GM18499 (cell line): ENCODE measurements at regions not wholly inside any gene's neighbourhood (a gene's known extent, or its start where the extent isn't known, plus 50 kb on each side); places are given as distances from the start of the nearest gene placed in this dataset.
"Not testable (repeated sequence)": the region's sequence is repeated elsewhere in the genome, so short reads cannot be mapped to it uniquely, and the experiment has no call there.

ENCODE experiments used
- ATAC-seq: cut with Tn5 transposase; IDR thresholded peaks from one replicate; pipeline ENCODE4 v1.9.1; 2021; ENCODE audit warnings: moderate number of reproducible peaks; ENCODE audit not compliant: insufficient read depth, unreplicated experiment

- no peak for ATAC-seq
These were observed 86.7 kb upstream of the PTHLH start for GRCh38 chr12:28059220-28059619.

DNA sequence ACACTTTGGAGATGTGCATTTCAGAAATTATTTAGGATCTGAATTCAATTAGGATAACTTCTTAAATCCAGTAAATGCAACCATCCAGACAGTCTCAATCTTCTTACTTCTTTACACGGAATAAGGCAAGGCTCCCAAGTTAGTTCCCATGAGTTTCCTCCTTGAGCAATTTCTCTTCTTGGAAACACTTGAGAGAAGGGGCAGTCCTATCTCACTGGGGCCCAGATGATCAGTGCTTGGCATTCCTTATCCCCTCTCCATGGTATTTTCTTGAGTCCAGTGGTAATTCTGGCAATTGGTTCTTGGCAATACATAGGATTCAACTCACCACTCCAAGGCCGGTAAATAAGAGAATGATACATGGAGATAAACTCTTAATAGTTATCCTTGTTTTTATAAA is 87.1 kb upstream of the PTHLH start:
- ATAC-seq: no peak

GRCh38 chr12:28060871-28061270 is 88.3 kb upstream of the PTHLH start:
- no peak for ATAC-seq

- no peak for ATAC-seq
These were observed 90.9 kb upstream of the PTHLH start for GRCh38 chr12:28063355-28063880.

- no peak for ATAC-seq
These were observed 92.8 kb upstream of the PTHLH start for GRCh38 chr12:28065374-28065773.

DNA sequence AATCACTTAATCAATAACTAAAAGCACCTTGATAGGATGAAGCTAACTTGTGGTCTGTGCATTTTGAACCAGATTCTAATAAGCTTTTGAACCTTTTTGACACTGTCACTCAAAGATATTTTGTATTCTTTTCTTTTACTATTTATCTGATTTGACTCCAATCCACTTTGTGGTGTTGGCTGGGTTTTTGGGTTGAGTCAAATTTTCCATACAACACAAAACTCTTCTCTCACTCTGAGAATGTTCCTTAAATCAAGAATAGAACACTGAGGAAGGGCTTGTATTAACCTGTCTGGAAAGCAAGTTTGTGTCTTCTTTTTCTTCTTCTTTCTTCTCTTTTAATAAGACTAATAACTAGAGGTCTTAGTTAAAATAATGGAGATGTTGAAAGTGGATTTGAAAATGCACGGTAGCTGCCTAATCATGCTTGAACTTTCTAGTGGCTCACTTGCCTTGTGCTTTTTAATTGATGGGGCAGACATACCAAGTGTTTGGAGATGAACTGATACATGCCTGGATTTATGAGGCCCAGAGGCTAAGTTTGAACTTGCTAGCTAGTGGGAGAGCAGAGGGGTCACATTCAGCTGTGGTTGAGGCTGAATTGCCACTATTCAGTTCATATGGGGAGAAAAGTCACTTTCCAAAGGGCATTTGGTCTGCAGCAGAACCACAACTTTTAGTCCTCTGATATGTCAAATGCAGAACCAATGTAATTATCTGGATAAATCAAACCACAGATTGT is 93.5 kb upstream of the PTHLH start:
- ATAC-seq: no peak

DNA sequence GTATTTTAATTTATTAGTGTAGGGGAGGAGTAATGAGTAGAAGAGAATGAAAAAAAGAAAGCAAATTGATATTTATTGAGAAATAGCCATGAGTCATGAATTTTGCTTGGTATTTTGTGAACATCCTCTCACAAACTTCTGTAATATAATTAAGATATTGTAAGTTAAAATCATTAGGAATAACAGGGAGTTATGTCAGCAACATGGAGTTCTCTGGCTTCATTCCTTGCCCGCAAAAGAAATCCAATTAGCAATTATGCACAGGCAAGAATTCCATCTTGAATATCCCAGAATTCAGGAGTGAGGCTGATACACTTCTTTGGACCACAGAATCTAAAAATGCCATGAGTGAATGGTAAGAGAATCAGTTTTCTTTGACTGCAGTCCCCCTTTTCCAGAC is 94.3 kb upstream of the PTHLH start:
- ATAC-seq: no peak

DNA sequence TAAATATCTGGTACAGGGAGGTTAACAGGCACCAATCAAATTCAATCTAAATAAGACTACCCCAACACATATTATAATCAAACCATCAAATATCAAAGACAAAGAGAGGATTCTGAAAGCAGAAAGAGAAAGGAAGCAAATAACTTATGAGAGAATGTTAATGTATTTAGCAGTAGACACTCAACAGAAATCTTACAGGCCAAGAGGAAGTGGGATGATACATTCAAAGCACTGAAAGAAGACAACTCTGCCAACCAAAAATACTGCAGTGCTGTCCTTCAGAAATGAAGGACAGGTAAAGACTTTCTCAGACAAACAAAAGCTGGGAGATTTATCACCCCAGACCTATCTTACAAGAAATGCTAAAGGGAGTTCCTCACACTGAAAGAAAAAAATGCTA is 95.9 kb upstream of the PTHLH start:
- ATAC-seq: no peak

DNA sequence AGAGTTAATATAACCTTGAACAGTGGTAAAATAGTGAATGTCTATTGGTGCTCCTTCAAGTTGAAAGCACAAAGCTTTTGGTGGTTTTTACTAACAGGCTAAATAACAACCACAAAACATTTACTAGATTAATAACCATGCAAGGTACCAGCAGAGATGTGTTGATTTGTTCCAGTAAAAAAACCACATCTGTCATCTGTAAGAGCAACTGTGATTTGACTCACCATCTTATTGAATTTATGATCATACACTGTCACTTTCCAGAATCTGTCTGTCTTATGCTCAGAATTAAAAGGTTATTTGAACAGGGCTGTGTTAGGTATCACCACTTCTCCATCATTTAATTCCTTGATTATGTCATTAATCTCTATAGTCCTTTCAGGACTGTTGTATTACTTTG is 107.0 kb upstream of the PTHLH start:
- no peak for ATAC-seq

DNA sequence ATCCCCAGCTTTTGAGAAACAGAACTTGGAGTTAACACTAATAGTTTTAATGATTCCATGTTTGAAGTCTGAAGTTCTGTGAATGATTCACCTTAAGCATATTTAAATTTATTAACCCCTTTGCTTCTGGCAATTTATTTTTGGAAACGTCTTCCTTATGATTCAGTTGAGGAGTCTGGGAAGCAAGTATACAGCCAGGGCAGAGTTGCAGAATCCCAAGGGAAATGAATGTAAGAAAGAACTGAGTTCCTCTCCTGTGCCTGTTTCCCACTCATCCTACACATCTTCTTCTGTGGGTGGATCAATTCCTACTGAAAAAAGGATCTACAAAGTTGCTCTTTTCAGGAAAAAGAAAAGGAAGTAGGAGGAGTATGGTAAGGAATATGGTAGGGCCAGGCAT is 108.2 kb upstream of the CCDC91 start:
- no peak for ATAC-seq

DNA sequence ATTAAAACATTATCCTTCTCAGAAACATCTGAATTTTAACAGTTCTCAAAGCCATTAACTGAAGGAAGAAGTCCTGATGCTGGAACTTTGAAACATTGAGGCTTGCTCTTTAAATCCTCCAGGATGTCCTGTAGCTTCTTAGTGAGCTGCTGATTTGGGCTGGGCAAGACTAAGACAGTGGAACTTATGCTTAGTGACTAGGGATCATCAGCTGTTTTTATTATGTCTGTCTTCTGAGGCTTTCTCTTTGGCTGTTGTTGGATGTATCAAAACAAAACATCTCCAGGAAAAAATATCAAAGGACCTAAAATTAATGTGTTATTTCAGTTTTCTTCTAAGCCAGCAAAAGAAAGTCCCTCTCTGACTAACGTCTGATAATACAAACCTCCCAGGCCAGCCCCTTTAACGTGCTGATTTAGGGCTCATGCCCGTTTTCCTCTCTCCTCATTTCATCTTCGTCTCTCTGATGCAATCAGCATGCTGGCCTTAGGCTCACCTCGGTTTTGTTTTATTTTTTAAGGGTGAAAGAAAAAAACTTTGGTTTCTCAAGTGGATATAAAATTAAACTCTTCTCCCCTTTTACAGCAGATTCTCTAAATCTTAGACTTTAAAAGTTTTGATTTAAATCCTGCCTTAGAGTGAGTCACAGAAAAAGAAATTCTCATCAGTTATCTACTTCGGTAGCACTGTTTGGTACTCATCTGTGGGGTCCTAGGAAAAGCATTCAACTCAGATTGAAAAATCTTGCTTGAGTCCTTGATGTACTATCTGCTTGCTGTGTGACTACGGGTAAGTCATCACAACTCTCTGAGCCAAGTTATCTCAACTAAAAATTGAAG is 106.2 kb upstream of the CCDC91 start:
- no peak for ATAC-seq

GRCh38 chr12:28086521-28087155 is 103.6 kb upstream of the CCDC91 start:
- ATAC-seq: peak; percentile 66

DNA sequence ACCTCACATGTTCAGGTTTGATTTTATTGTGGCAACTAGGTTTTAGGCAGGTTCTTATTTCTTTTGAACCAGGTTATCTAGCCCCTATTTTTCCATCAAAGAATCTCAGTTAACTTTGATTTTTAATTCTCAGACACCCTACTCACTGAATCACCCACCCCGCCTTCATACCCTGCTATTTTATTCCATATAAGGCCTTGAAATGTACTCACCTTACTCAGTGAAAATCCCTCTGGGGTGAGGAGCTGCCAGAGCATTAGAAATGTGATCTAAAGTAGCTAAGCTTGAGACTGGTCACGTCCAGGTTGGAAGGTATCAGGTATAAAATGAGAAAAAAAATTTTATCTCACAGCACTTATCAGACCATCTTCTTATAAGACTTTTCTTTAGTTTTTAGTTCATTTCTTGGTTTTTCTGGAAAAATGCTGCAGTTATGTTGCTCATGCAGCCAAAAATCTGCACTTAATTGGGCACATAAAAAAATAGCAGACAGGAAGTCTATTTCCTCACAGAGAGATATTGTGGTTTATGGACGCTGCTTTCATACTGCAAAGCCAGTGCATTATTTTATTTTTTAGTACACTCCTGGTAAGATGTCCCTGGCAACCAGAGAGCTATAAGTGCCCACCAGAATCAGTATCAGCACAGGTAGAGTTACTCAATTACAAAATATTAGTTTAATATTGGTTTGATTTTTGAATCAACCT is 101.5 kb upstream of the CCDC91 start:
- ATAC-seq: no peak

GRCh38 chr12:28089338-28089737 is 100.9 kb upstream of the CCDC91 start:
- no peak for ATAC-seq

- no peak for ATAC-seq
These were observed 99.4 kb upstream of the CCDC91 start for GRCh38 chr12:28090835-28091234.

GRCh38 chr12:28092396-28092795 is 97.9 kb upstream of the CCDC91 start:
- no peak for ATAC-seq

DNA sequence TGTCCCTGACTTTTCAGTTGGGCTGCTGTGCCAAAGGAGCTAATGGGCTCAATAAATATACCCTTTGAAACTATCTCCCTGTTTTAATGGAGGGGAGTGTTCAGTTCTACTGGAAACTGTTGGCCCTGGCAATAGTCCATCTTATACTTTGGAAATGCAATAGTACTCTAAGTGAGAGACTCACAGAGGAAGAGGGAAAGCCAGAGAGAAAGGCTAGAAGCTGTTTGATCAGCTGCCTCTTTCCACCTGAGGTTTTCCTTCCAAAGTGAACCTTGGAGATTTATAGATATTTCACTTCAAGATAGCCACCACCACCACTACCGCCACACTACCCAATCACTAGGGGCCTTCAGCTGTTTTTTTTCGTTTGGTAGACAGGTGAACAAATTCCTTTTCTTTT is 93.6 kb upstream of the CCDC91 start:
- no peak for ATAC-seq

GRCh38 chr12:28097221-28097620 is 93.0 kb upstream of the CCDC91 start:
- no peak for ATAC-seq

- not testable (repeated sequence) for ATAC-seq
These were observed 91.0 kb upstream of the CCDC91 start for GRCh38 chr12:28099245-28099644.

DNA sequence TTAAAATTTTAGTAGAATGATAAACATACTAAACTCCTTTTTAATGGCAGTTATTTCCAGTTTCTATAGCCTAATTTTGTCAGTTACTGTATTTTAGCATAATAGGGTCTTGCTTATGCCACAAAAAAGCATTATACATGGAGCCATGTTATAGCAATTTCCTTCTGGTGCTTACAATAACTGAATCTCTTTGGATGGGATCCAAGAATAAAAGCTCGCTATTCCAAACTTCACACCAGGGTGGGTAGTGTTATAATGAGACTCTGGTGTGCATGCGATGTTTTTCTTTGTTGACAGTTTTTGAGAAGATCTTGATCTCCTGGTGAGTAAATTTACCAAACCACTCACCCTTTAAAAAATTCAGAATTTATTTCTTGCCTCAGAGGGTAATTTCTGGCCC is 90.4 kb upstream of the CCDC91 start:
- ATAC-seq: no peak
